AG09309 (cell line): ENCODE measurements at regions not wholly inside any gene's neighbourhood (a gene's known extent, or its start where the extent isn't known, plus 50 kb on each side); places are given as distances from the start of the nearest gene placed in this dataset.

Source experiments
- DNase-seq: peaks from one replicate; pipeline ENCODE4 v3.0.0-alpha.2; 2010; ENCODE audit warnings: low read depth
- H3K4me3 ChIP-seq: 2 replicates; pipeline ENCODE4 v1.5.1; 2011; ENCODE audit warnings: mild to moderate bottlenecking, low read depth, low read length, moderate library complexity; ENCODE audit not compliant: control insufficient read depth
- TF ChIP-seq, protein P1 (sequence below): IDR thresholded peaks from 2 replicates; pipeline ENCODE4 v1.5.1; 2011; ENCODE audit warnings: mild to moderate bottlenecking, low read depth, low read length, inconsistent platforms; ENCODE audit not compliant: insufficient read depth, control insufficient read depth; ENCODE audit errors: missing control alignments

DNA sequence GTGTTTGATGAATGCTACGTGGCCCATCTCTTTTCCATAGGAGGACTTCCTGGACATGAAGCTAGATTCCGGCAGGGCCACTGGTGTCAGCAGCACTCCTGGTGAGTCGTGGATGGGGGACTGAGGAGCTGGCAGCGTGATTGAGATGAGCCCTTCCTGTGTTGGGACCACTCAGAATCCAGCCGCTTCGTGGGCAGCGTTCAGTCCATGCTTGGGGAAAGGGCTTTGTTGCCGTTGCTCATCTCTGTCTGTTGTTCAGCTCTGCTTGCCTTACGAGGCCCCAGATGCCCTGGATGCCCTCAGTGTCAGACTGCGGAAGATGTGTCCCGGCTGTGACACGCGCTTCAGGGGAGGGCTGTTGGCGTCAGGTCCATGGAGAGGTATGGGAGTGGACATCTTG is 127.1 kb upstream of the RTL1 start:
- TF ChIP-seq, protein P1, sequence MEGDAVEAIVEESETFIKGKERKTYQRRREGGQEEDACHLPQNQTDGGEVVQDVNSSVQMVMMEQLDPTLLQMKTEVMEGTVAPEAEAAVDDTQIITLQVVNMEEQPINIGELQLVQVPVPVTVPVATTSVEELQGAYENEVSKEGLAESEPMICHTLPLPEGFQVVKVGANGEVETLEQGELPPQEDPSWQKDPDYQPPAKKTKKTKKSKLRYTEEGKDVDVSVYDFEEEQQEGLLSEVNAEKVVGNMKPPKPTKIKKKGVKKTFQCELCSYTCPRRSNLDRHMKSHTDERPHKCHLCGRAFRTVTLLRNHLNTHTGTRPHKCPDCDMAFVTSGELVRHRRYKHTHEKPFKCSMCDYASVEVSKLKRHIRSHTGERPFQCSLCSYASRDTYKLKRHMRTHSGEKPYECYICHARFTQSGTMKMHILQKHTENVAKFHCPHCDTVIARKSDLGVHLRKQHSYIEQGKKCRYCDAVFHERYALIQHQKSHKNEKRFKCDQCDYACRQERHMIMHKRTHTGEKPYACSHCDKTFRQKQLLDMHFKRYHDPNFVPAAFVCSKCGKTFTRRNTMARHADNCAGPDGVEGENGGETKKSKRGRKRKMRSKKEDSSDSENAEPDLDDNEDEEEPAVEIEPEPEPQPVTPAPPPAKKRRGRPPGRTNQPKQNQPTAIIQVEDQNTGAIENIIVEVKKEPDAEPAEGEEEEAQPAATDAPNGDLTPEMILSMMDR = no peak
- DNase-seq = no peak
- H3K4me3 ChIP-seq = no peak overlapping the region

DNA sequence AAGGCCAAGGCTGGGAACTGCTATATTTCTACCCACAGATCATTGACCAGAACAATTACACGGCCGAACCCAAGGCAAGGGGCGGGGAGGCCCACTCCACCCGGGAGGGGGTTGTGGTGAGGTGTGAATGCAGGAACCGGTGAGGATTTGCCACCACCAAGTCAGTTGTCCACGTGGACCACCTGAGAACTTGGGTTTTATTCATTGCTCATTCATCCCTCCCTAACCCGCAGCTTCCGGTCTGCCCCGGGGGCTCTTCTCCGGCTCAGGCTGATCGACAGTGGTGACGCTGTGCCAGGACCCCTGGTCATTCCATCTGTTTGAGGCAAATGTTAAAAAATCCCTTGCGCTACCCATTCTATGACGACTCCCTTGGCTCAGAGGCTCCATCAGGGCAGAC is 127.7 kb upstream of the RTL1 start:
- no peak overlapping the region for H3K4me3 ChIP-seq
- TF ChIP-seq, protein P1 = no peak
- DNase-seq = no peak

DNA sequence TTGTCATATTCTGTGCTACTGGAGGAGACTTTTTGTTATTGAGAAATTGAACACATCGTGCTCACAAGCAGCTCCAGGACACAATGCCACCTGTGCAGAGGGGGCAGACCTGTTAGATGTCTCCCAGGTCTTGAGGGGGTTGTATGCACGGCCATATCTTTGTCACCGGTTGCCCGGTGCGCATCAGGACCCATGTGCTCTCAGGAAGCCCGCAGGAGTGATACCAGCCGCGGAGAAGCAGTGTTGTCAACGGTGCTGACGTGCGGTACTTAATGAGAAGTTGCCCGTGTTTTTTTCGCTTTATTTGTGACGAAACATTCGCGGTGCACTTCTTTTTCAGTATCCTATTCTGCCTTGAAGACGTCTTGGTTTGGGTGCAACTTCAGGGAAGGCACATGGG is 128.2 kb upstream of the RTL1 start:
- no peak for DNase-seq
- TF ChIP-seq, protein P1 = no peak
- H3K4me3 ChIP-seq = no peak overlapping the region

DNA sequence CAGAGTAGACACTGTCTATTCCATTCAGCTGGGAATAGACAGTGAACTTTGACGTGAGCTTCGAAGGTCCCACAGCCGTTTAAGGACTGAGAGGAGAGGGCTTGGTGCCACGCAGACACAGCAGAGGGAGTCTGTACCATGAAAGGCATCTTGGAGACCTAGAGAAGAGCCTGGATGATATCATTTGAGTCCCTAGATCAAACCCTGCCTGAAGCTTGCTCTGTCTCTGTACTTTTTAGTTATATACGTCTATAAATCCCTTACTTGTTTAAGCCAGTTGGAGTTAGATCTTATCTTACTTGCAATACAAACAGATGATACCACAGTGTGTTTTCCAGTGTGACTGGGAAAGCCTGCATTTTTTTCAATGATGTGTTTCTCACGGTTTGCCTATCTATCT is 128.9 kb upstream of the RTL1 start:
- TF ChIP-seq, protein P1 = no peak
- no peak overlapping the region for H3K4me3 ChIP-seq
- DNase-seq = no peak

DNA sequence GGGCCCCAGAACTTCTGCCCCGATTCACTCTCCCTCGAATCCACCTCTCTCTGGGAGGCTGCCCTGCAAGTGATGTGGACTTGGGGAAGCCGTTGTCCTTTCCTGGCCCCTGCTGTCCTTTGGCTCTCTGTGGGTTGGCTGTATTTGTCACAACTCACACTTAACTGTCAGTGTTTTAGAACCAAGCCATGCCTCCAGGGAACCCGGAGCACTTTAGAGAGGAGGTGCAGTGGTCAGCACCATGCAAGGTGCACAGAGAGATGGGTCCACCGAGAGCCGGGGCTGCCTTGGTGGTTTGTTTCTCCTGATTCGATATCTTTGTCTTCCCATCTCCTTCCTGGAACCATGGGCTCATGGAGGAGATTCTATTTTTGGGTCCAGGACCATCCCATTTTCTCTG is 129.5 kb upstream of the RTL1 start:
- TF ChIP-seq, protein P1 = no peak
- H3K4me3 ChIP-seq = no peak overlapping the region
- DNase-seq = no peak

DNA sequence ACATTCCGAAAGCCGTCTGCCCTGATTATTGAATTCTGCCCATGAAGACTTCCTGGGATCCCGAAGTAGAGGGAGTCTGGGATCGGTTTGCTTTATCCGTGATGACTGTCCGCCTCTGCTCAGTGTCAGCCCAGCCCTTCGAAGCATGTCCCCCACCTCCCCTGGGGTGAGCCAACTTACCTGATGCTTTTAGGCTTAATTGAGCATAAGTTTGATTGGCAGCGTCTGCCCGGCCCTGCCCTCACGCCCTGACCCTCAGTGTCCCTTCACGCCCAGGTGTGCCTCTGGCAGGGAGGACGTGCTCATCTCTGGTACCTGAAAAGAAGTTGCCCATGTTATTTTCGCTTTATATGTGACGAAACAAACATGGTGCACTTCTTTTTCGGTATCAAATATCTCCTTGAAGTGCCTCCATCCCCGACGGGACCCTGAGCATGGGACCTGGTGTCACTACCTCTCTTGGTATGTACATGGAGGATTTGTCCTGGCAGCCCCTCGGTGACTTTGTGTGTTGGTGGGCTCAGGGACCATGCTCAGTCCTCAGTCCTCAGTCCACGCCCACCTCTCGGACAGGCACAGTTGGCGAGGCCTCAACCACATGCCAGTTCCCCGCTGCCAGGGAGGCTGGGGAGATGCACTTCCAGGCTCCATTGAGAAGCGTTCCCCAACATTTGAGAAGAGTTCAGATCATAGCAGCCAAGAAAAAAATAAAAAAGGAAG is 130.1 kb upstream of the RTL1 start:
- DNase-seq = no peak
- H3K4me3 ChIP-seq = no peak overlapping the region
- TF ChIP-seq, protein P1 = no peak

DNA sequence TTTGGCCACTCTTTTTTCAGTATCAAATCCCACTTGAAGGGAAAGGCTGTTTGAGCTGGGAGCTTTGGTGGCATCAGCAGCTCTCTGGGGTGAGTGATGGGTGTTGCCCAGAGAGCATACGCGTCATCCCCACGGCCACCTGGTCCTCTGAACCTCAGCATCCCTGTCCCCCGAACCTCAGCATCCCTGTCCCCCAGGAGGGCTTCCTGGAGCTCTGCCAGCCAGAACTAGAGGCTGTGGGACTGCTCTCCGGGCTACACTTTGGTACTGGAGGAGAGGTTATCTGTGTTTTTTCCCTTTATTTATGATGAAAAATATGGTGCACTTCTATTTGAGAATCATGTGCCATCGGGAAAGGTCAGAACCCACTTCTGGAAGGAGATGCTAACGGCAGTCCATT is 131.5 kb upstream of the RTL1 start:
- no peak overlapping the region for H3K4me3 ChIP-seq
- DNase-seq = no peak
- TF ChIP-seq, protein P1 = no peak
